ENCODE measurements at regions not wholly inside any gene's neighbourhood (a gene's known extent, or its start where the extent isn't known, plus 50 kb on each side); places are given as distances from the start of the nearest gene placed in this dataset.

- DNase-seq = no peak
Measured at GRCh38 chr18:67282796-67283195, 233.7 kb downstream of the DSEL start.

DNA sequence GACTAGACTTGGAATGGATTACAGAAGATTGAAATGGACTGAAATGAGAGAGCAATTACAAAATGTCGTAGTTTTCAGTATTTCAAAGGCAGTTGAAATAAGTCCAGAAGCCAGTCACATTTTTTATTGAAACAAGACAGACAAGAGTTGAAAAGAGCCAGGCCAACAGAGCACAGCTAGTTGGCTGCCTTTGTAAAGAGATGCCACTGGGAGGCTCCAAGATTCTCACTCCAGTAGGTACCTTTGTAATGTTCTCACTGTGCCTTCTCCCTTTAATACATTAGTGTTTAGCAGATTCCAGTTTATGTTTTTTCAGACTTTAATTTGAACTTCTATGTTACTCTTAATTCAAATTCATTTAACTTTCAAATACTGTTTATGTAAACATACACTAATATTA, 234.8 kb downstream of the DSEL start:
- no peak for DNase-seq

DNA sequence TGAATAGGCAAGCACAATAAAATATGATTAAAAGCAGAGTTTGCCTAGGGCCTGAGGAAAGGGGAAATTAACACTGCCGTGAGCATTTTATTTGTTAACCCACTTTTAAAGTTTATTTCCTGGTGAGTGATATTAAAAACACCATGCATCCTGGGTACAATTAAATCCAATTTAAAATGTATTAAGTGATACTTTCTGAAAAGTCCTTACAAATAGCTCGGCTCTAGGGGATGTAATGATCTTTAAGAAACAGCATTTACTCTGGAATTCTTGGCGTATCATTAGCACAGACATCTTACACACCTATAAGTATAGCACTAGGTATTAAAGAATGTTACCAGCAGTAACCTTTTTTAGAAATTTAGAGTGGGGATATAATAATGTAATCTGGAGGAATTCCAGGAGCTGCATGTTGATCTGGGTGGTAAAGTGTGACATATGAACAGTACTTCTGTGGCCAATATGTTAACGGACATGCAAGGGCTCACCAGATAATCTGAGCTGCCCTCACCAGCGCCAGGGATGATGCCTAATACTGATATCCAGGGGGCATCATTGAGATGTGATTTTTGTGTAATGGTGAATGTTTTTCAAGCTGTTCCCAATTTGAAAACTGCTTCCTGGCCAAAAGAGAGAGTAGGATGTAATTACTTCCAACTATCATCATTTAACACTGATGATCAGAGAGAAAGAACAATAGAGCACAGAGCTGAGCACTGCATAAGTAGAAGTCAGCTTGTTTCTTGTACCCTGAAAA, 235.9 kb downstream of the DSEL start:
- DNase-seq = no peak

GRCh38 chr18:67279988-67280387, 236.5 kb downstream of the DSEL start:
- DNase-seq = no peak

- DNase-seq = no peak
Measured at GRCh38 chr18:67278984-67279383, 237.5 kb downstream of the DSEL start.

GRCh38 chr18:67276638-67277037, 239.9 kb downstream of the DSEL start:
- no peak for DNase-seq

GRCh38 chr18:67273288-67273687, 243.2 kb downstream of the DSEL start:
- no peak for DNase-seq

GRCh38 chr18:67269206-67269605, 247.3 kb downstream of the DSEL start:
- DNase-seq = no peak

- no peak for DNase-seq
Measured at GRCh38 chr18:67268530-67268929, 248.0 kb downstream of the DSEL start.

- no peak for DNase-seq
Measured at GRCh38 chr18:67266246-67267237, 250.0 kb downstream of the DSEL start.

DNA sequence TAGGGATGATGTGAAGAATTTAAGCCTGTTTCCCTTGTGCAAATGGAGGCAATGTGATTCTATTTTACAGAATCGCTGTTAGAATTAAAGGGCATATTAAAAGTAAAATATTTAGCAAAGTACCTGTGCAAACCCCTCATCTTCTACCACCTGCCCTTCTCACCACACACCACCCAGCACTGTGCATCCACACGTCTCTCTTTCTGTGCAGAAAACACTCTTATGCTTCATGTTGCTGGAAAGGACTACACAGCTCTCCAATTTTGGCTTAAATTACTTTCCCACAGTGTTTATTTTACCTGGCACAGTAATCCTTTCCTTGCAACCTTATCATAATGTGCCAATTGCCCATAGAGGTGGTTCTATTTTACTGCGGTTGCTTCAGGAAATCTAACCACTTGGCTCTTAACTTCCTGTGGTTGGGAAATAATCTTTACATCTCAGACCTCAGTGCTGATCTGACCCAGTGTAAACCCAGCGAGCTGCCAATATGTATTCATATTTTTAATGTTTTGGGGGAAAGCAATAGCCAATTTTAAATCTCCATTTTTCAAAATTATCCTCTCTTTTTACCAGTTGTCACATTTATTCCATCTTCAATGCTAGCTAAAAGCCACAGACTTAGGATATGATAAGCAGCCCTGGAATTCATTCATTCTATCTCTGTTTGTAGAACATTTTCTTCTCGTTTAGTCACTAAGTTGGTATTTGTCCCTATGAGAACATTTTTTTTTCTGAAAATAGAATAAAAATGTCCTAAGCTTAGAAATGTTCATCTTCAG, 250.9 kb downstream of the DSEL start:
- DNase-seq = no peak

DNA sequence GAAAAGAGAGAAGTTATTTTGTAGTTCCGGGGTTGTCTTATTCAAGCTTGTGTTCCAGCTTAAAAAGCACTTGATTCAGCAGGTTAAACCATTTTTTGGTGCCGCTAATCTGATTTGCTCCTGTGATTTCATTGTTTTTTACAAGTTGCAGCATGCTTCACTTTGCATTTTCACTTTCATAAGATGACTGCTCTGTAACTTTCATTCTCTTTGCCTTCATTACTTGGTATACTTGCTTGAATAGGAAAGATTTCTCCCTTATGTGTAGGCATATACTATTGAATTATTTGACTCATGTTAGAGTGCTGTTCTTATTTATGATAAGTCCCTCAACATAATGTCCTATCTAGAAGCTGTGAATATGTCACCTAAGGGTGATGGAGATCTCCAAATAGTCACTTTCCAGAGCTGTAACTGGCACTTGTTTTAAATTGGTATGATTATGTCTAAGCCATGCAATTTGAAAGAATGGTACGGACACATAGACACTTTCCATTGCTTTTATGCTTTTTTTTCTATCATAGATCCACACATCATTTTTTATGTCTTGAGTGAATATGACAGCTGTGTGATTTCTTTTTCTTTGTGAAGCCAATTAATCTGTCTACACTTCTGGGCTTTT, 254.5 kb downstream of the DSEL start:
- DNase-seq = no peak

- no peak for DNase-seq
Measured at GRCh38 chr18:67260841-67261240, 255.7 kb downstream of the DSEL start.

GRCh38 chr18:67250776-67251424, 265.6 kb downstream of the DSEL start:
- DNase-seq = no peak

GRCh38 chr18:67243799-67244587, 272.5 kb downstream of the DSEL start:
- DNase-seq = no peak

DNA sequence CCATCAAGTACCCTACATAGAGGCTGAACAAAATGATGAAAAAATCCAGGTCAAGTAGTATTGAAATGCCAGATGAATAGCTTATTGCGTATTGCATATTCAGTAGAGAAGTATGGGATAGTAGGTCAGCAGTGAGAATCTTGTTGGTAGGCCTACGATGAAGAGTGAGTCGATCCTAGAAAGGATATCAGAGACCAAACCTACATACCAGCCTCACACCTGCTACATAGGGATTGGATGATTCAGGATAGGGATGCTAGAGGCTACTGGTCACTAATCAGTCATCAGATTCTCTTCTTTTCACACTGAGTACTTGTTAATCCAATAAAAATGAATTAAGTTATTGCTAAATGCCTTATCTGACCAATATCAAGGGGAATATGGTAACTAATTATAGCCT, 274.5 kb downstream of the DSEL start:
- DNase-seq = no peak

DNA sequence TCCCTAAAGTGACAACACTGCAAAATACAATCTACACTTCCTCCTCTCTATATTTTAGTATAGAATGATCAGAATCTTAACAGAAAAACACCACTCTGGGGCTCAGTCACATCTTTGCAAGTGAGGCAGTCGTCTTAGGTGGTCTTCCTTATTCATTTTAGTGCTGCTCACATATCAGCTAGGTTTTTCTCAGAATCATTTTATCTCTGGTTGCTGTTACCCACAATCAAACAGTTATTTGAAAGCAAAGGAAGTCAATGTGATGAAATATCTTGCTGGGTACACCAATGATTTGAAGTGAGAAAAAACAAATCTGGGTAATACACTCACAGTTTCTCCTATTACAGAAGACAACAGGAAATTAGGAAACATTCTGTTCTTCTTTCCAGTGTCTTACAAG, 275.2 kb downstream of the DSEL start:
- DNase-seq = no peak

DNA sequence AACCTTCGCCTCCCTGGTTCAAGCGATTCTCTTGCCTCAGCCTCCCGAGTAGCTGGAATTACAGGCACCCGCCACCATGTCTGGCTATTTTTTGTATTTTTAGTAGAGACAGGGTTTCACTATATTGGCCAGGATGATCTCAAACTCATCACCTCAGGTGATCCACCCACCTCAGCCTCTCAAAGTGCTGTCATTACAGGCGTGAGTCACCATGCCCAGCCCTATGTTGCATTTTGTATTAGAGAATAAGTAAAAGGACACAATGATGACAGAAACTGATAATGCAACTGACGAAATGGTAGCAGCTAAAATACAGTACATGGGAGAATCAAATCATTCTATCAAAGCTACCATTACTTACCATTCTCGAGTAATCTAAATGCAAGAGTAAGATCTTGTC, 276.7 kb downstream of the DSEL start:
- DNase-seq = no peak

DNA sequence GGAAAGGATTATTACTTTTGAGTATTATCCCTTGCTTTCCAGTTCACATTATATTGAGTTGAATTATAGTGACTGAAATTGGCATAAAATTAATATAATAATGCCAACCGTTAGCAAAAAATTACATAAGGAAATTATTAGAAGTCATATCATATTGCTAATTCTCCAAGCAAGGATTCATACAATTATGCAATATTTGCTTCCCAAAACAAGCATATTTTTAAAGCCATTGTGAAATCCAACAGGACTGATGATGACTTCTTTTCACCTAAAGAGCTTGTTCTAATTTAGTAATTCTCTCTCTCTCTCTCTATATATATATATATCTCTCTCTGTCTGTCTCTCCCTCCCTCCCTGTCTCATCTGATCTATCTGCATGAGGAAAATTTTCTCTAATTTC, 283.5 kb downstream of the DSEL start:
- DNase-seq = no peak

DNA sequence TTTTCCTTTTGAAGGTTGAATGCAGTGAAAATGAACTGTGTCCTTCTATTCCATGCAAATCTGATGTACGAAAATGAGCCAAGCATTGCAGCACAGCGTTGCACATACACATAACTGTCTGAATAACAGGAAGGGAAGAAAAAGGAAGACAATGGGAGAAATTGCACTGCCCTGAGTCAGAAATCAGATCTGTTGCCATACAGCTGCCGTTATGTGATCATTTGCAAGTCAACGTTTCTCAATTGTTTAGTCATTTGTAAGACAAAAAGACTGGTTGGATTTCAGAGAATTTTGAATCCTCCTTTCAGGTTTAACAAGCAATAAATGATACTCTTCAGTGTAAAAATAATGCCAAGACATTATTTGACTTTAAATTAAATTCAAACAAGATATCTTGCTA, 284.1 kb downstream of the DSEL start:
- DNase-seq = no peak

DNA sequence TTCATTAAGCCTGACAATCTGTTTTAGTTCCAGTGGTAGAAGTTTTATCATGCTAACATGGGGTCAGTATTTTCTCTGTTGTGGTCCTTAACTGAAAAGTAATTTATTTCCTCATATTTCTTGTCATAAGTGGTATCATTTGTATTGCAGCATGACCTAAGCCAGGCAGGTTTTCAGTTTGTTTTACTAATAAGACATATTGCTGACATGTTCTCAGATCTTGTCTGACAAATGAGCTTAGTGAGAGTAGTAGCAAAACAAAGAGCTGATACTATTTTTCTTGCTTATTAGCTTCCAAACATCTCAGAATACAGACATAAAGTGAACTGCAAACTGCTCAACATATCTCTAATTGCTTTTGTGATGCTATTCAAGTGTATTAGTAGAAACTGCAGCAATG, 293.6 kb downstream of the DSEL start:
- DNase-seq = no peak
